GM18498 (cell line): ENCODE measurements at regions not wholly inside any gene's neighbourhood (a gene's known extent, or its start where the extent isn't known, plus 50 kb on each side); places are given as distances from the start of the nearest gene placed in this dataset.

Source experiments
- ATAC-seq: cut with Tn5 transposase; IDR thresholded peaks from one replicate; pipeline ENCODE4 v1.9.1; 2021; ENCODE audit warnings: mild to moderate bottlenecking, moderate library complexity; ENCODE audit not compliant: unreplicated experiment

- ATAC-seq = no peak
These were observed 175.2 kb downstream of the MRPL14 start for GRCh38 chr6:43951756-43952675.

GRCh38 chr6:43951063-43951755 is 176.0 kb downstream of the MRPL14 start:
- no peak for ATAC-seq

GRCh38 chr6:43950731-43951062 is 176.6 kb downstream of the MRPL14 start:
- no peak for ATAC-seq

GRCh38 chr6:43950051-43950605 is 177.1 kb downstream of the MRPL14 start:
- no peak for ATAC-seq

GRCh38 chr6:43949551-43949991 is 177.7 kb downstream of the MRPL14 start:
- no peak for ATAC-seq

GRCh38 chr6:43948527-43949485 is 178.4 kb downstream of the MRPL14 start:
- ATAC-seq = no peak

GRCh38 chr6:43947860-43948259 is 177.8 kb downstream of the VEGFA start:
- no peak for ATAC-seq

GRCh38 chr6:43946641-43947363 is 176.8 kb downstream of the VEGFA start:
- ATAC-seq = no peak

GRCh38 chr6:43945768-43946080 is 175.7 kb downstream of the VEGFA start:
- no peak for ATAC-seq

- ATAC-seq = no peak
These were observed 175.1 kb downstream of the VEGFA start for GRCh38 chr6:43944908-43945767.

GRCh38 chr6:43943781-43944250 is 173.8 kb downstream of the VEGFA start:
- ATAC-seq = no peak

GRCh38 chr6:43943099-43943766 is 173.2 kb downstream of the VEGFA start:
- no peak for ATAC-seq

GRCh38 chr6:43942616-43943015 is 172.6 kb downstream of the VEGFA start:
- no peak for ATAC-seq

- no peak for ATAC-seq
These were observed 172.0 kb downstream of the VEGFA start for GRCh38 chr6:43942011-43942442.

- no peak for ATAC-seq
These were observed 171.2 kb downstream of the VEGFA start for GRCh38 chr6:43941174-43941573.

- no peak for ATAC-seq
These were observed 170.5 kb downstream of the VEGFA start for GRCh38 chr6:43940393-43941087.

- no peak for ATAC-seq
These were observed 170.0 kb downstream of the VEGFA start for GRCh38 chr6:43940071-43940392.
